Osteocyte (in vitro differentiated cells): ENCODE measurements at regions not wholly inside any gene's neighbourhood (a gene's known extent, or its start where the extent isn't known, plus 50 kb on each side); places are given as distances from the start of the nearest gene placed in this dataset.

ENCODE experiments used
- DNase-seq: peaks from one replicate; pipeline ENCODE4 v3.0.0; 2021; ENCODE audit warnings: mixed read lengths; ENCODE audit not compliant: unreplicated experiment; ENCODE audit errors: extremely low spot score
- H3K27ac Mint-ChIP-seq: one replicate; pipeline ENCODE4 v1.8.0; 2021; ENCODE audit warnings: mild to moderate bottlenecking, mixed read lengths; ENCODE audit not compliant: unreplicated experiment
- H3K27me3 Mint-ChIP-seq: one replicate; pipeline ENCODE4 v1.8.0; 2021; ENCODE audit warnings: mixed read lengths; ENCODE audit not compliant: unreplicated experiment
- H3K36me3 Mint-ChIP-seq: one replicate; pipeline ENCODE4 v1.8.0; 2021; ENCODE audit warnings: mixed read lengths; ENCODE audit not compliant: unreplicated experiment
- H3K4me1 Mint-ChIP-seq: one replicate; pipeline ENCODE4 v1.8.0; 2021; ENCODE audit warnings: mixed read lengths; ENCODE audit not compliant: unreplicated experiment
- H3K4me3 Mint-ChIP-seq: one replicate; pipeline ENCODE4 v1.8.0; 2021; ENCODE audit warnings: mild to moderate bottlenecking, moderate library complexity, mixed read lengths; ENCODE audit not compliant: unreplicated experiment
- H3K9me3 Mint-ChIP-seq: one replicate; pipeline ENCODE4 v1.8.0; 2021; ENCODE audit warnings: mixed read lengths; ENCODE audit not compliant: unreplicated experiment
- TF ChIP-seq, protein P1 (sequence below): fragments of 200-600 bp; sonication (generic); IDR thresholded peaks from 2 replicates; pipeline ENCODE4 v1.5.0; 2021; ENCODE audit warnings: antibody characterized with exemption, mild to moderate bottlenecking, moderate library complexity

DNA sequence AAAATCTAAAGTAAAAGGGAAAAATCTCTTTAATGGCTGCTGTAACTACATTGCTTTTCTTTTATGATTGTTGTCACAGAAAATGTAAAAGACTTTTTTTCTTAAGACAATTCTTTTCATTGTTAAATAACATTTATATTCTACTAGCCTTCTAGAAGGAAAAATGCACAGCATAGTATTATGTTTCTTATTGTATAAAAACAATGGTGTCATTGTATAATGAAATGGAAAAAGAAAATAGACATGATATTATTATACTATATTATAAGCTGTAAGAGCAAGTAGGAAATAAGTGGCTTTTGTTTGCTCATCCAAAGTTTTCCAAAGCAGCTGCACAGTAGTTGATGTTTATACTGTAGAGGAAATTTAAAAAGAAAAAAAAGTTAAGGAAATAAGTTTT lies 1021.7 kb downstream of the EFNA5 start:
- TF ChIP-seq, protein P1, sequence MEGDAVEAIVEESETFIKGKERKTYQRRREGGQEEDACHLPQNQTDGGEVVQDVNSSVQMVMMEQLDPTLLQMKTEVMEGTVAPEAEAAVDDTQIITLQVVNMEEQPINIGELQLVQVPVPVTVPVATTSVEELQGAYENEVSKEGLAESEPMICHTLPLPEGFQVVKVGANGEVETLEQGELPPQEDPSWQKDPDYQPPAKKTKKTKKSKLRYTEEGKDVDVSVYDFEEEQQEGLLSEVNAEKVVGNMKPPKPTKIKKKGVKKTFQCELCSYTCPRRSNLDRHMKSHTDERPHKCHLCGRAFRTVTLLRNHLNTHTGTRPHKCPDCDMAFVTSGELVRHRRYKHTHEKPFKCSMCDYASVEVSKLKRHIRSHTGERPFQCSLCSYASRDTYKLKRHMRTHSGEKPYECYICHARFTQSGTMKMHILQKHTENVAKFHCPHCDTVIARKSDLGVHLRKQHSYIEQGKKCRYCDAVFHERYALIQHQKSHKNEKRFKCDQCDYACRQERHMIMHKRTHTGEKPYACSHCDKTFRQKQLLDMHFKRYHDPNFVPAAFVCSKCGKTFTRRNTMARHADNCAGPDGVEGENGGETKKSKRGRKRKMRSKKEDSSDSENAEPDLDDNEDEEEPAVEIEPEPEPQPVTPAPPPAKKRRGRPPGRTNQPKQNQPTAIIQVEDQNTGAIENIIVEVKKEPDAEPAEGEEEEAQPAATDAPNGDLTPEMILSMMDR = no peak
- H3K27ac Mint-ChIP-seq = no peak overlapping the region
- H3K4me3 Mint-ChIP-seq = no peak overlapping the region
- no peaks in the 10 kb centered on the region for H3K27me3 Mint-ChIP-seq
- DNase-seq = no peak
- peaks cover 8% of the 10 kb centered on the region for H3K36me3 Mint-ChIP-seq
- H3K4me1 Mint-ChIP-seq = peaks cover 16% of the 10 kb centered on the region
- H3K9me3 Mint-ChIP-seq = peaks cover 14% of the 10 kb centered on the region

- H3K27me3 Mint-ChIP-seq = no peaks in the 10 kb centered on the region
- TF ChIP-seq, protein P1 = no peak
- no peak overlapping the region for H3K4me3 Mint-ChIP-seq
- peaks cover 9% of the 10 kb centered on the region for H3K9me3 Mint-ChIP-seq
- DNase-seq = no peak
- H3K4me1 Mint-ChIP-seq = peaks cover 16% of the 10 kb centered on the region
- no peak overlapping the region for H3K27ac Mint-ChIP-seq
- peaks cover 5% of the 10 kb centered on the region for H3K36me3 Mint-ChIP-seq
These were observed 1022.3 kb downstream of the EFNA5 start for GRCh38 chr5:106648401-106648800.

GRCh38 chr5:106646106-106646505 lies 1024.6 kb downstream of the EFNA5 start:
- no peak overlapping the region for H3K4me3 Mint-ChIP-seq
- no peaks in the 10 kb centered on the region for H3K36me3 Mint-ChIP-seq
- H3K9me3 Mint-ChIP-seq = no peaks in the 10 kb centered on the region
- peaks cover 16% of the 10 kb centered on the region for H3K4me1 Mint-ChIP-seq
- no peaks in the 10 kb centered on the region for H3K27me3 Mint-ChIP-seq
- TF ChIP-seq, protein P1 = no peak
- H3K27ac Mint-ChIP-seq = no peak overlapping the region
- no peak for DNase-seq

DNA sequence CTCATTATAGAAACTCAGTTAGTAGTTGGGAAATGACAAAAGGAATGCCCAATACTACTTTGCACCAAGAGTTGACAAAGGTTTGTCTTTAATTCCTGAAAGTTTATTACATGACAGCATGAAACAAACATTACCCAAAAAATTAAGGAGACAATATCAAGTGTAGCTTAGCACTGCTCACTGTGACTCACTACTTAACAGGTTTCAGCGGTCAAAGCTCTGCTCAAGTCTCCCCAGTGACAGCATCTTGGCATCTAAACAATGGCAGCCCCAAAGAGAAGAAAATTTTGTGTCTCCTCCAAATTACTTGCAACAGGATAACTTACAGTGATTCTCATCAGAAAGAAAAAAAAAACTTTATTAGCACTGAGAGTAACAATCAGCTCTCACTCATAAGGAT lies 1030.2 kb downstream of the EFNA5 start:
- Mint-ChIP-seq H3K4me3 (no peak overlapping the region), H3K4me1 (peaks cover 7% of the 10 kb centered on the region), H3K27me3 (no peaks in the 10 kb centered on the region), H3K36me3 (no peaks in the 10 kb centered on the region), H3K27ac (no peak overlapping the region), H3K9me3 (peaks cover 3% of the 10 kb centered on the region)
- TF ChIP-seq, protein P1 = no peak
- DNase-seq = no peak

- H3K4me1 Mint-ChIP-seq = peaks cover 9% of the 10 kb centered on the region
- DNase-seq = no peak
- TF ChIP-seq, protein P1 = no peak
These were observed 1031.2 kb downstream of the EFNA5 start for GRCh38 chr5:106639488-106639887.

More at GRCh38 chr5:106639488-106639887, 1031.2 kb downstream of the EFNA5 start:
- no peak overlapping the region for H3K27ac Mint-ChIP-seq
- peaks cover 3% of the 10 kb centered on the region for H3K9me3 Mint-ChIP-seq
- H3K36me3 Mint-ChIP-seq = no peaks in the 10 kb centered on the region
- H3K27me3 Mint-ChIP-seq = no peaks in the 10 kb centered on the region
- H3K4me3 Mint-ChIP-seq = no peak overlapping the region
